Forelimb muscle (tissue), 1 donor: ENCODE measurements at regions not wholly inside any gene's neighbourhood (a gene's known extent, or its start where the extent isn't known, plus 50 kb on each side); places are given as distances from the start of the nearest gene placed in this dataset.
"Not testable (repeated sequence)": the region's sequence is repeated elsewhere in the genome, so short reads cannot be mapped to it uniquely, and the experiment has no call there.

ENCODE experiments used
- DNase-seq: peaks from one replicate; pipeline ENCODE4 v3.0.0-alpha.2; 2013; ENCODE audit warnings: low read depth

GRCh38 chr5:91848453-91848852 lies 465.3 kb upstream of the ARRDC3 start:
- no peak for DNase-seq

DNA sequence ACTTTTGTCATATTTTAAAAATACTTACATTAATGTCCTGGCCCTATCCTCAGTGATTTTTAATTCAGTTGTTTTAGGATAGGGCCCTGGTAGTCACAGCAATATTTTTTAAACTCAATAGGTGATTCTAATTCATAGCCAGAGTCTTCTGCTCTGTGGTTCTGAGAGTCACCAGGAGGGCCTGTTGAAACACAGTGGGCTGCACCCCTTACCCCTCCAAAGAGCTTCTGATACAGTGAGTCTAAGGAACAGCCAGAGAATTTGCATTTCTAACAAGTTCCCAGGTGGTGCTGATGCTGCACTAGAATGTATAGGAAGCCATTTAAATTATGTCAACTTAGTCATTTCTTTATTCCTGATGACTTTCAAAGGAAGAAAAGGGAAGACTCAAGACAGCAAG lies 458.3 kb upstream of the ARRDC3 start:
- no peak for DNase-seq

- no peak for DNase-seq
Observed at GRCh38 chr5:91840412-91840811, 457.3 kb upstream of the ARRDC3 start.

GRCh38 chr5:91839721-91840120 lies 456.6 kb upstream of the ARRDC3 start:
- DNase-seq, result no peak

DNA sequence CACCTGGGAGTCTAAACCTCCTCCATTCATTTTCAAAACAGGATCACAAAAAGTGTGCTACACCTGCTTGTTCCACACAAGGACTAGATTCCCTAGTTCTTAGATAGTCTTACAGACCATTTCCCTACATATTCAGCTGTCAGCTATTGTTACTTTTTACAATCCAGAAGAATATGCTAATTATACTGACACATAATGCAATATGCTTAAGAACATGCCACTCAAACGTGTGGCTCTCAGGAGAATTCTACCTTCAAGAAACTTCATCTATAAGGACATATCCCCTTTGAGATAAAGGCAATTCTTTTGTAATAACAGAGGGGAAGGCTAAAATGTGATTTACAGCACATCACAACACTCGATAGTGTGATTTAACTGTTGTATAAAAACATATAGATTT lies 456.1 kb upstream of the ARRDC3 start:
- DNase-seq, result no peak

GRCh38 chr5:91830361-91830953 lies 447.3 kb upstream of the ARRDC3 start:
- no peak for DNase-seq

GRCh38 chr5:91825618-91826017 lies 442.5 kb upstream of the ARRDC3 start:
- DNase-seq, result no peak

- DNase-seq, result no peak
Observed at GRCh38 chr5:91824406-91824805, 441.3 kb upstream of the ARRDC3 start.

- DNase-seq, result no peak
Observed at GRCh38 chr5:91820874-91821273, 437.8 kb upstream of the ARRDC3 start.

DNA sequence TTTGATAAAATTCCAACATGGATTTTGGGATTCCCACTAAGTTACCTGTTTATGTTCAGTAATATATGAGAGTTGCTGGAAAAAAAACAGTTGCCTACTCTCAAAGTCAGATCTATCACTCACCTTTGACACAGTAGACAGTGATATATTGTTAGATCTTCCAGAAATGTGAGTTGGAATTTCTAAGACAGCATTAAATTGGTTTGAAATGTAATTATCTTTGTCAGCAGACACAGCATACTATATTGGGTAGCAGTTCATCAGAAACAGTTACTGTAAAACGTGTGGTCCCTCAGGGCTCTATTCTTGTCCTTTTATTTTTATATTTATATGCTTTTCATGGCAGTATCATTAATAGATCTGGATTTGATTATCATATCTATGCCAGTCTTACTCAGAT lies 433.6 kb upstream of the ARRDC3 start:
- DNase-seq, result no peak

DNA sequence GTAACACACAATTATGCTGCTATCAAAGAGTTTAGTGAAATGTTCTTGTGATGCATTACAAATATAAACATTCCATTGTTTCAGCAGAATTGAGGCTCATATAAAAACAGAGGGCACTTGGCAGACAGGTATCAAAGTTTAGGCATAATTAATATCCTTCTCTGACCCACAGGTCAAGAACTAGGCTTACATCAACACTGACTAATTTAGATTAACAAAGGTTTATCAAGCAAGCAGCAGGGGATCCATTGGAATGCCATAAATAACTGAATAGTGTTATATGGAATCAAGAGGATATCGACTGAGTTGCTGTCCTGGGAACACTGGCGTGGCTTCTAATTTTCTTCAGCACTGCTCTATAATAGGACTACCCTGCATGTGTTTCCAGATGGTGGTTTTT lies 414.5 kb upstream of the ARRDC3 start:
- no peak for DNase-seq

GRCh38 chr5:91794856-91795548 lies 411.9 kb upstream of the ARRDC3 start:
- no peak for DNase-seq

- no peak for DNase-seq
Observed at GRCh38 chr5:91794455-91794854, 411.3 kb upstream of the ARRDC3 start.

GRCh38 chr5:91787718-91788117 lies 404.6 kb upstream of the ARRDC3 start:
- DNase-seq, result no peak

DNA sequence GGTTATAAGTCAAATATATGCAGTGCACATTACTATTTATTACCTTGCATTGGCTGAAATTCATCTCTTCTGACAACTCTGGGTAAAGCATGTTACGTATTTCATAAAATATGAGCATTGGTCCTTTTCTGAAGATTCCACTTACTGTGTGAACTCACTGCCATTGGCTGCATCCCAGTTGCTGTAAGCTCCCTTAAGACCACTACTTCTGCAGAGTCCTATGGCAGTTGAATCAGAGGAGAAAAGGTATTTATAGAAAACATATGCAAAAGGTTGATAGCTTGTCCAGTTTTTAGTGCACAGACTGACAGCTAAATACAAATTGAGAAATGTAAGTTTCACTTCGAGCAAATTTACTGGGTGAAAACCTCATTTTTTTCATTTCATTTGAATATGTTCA lies 394.6 kb upstream of the ARRDC3 start:
- DNase-seq, result peak; percentile 4

- no peak for DNase-seq
Observed at GRCh38 chr5:91776249-91776648, 393.1 kb upstream of the ARRDC3 start.

DNA sequence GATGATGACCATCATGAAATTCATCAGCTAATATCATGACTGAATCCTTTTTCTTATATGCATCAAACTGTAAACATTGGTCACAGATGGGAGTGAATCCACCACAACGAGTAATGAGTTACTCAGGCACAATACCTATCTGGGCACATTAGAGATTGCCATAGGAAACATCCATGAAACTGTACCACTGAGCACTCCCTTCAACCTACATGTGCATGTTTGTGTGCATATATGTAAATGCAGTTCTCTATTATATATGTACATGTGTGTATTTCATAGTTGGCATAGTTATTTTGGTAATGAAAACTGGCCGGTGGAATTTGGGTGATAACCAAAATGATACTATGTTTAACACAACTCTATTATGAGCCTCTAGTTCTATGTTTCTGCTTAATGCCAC lies 387.3 kb upstream of the ARRDC3 start:
- DNase-seq, result no peak

DNA sequence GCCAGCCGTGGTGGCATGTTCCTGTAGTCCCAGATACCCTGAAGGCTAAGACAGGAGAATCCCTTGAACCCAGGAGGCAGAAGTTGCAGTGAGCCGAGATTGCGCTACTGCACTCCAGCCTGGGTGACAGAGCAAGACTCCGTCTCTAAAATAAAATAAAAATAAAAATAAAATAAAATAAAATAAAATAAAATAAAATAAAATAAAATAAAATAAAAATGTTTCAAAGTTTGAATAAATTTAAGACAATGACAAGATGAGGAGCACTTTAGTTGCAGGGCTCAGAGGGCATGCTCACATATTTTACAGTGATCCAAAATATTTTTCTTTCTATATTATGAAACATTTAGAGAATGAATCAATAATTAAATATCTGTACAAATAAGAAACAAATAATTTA lies 374.3 kb upstream of the ARRDC3 start:
- not testable (repeated sequence) for DNase-seq

- no peak for DNase-seq
Observed at GRCh38 chr5:91754990-91755389, 371.9 kb upstream of the ARRDC3 start.

GRCh38 chr5:91744470-91744869 lies 361.4 kb upstream of the ARRDC3 start:
- not testable (repeated sequence) for DNase-seq

- no peak for DNase-seq
Observed at GRCh38 chr5:91742550-91742949, 359.4 kb upstream of the ARRDC3 start.

DNA sequence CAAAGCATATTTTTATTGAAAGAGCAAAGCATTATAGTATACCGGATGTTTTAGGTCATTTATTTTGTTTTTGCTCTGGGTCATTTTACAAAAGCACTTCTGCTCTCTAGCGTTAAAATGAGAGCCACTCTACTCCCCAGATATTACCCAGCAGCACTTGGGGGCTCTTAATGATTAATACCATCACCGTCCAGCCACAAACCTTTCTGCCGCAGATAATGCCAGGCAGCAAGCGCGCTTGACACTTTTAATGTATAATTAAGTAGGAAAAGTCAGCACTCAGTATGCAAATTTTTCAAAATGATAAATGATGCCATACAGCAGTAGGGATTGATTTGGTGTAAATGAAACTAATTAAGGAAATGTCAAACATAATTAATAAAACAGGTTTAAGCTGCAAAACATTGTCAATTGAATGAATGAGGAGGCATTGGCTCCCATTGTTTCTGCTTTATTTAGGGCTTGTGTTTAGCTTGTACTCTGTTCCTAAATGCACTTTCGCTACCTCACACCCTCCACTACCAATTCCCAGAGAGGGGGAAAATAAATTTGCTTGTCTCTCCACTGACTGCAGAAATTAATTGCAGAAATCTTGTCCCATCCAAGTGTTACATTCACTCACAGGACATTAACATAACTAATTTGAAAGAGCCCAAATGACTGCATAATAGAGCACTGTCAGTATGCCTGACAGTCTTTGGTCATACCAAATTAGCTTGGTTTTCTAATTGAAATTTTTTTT lies 358.8 kb upstream of the ARRDC3 start:
- DNase-seq, result no peak

DNA sequence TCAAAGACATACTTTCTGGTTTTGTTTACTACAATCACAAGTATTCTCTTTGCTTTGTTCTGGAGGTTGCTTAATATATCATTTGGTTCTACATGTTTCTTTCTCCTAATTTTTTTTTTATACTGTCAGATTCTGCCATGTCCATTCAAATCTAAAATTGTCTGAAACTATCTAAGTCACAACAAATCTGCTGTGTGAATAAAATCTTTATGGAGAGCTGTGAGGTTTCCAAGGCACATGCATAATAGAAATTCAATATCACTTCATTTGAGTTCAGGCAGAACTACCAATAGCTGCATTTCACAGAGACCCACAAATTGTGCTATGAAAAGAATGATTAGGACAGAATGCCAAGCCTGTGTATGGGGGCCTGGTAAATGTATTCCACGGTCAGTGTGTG lies 346.9 kb upstream of the ARRDC3 start:
- DNase-seq, result no peak
